K562 (cell line): ENCODE measurements at regions not wholly inside any gene's neighbourhood (a gene's known extent, or its start where the extent isn't known, plus 50 kb on each side); places are given as distances from the start of the nearest gene placed in this dataset.

ENCODE experiments used
- HNRNPUL1 ChIP-seq: fragments of 200-400 bp; formaldehyde crosslinking; IDR thresholded peaks from 2 replicates; pipeline ENCODE4 v1.6.1; 2017; ENCODE audit warnings: low read length
- SIX5 ChIP-seq, 2 experiments: IDR thresholded peaks; 2 replicates each; pipeline ENCODE4 v1.6.1; 2011; ENCODE audit warnings: low read length in 2 of 2, borderline replicate concordance in 1 of 2, low read depth in 1 of 2, mild to moderate bottlenecking in 1 of 2, moderate library complexity in 1 of 2; ENCODE audit not compliant: insufficient read depth in 1 of 2
- ZFP36 ChIP-seq: fragments of 150-350 bp; IDR thresholded peaks from 2 replicates; pipeline ENCODE4 v1.6.1; 2018; ENCODE audit warnings: low read length, low read depth; ENCODE audit not compliant: partially characterized antibody
- ZNF431 ChIP-seq: sonication (generic); formaldehyde crosslinking; IDR thresholded peaks from 2 replicates; pipeline ENCODE4 v1.8.0; 2022; ENCODE audit warnings: mild to moderate bottlenecking, missing genetic modification reagents
- TF ChIP-seq, protein P1 (sequence below): fragments of 200-600 bp; sonication (generic); IDR thresholded peaks from one replicate; pipeline ENCODE4 v1.6.1; 2012; ENCODE audit warnings: mild to moderate bottlenecking, low read depth, low read length, inconsistent platforms
- TF ChIP-seq, protein P2 (sequence below): sonication (generic); formaldehyde crosslinking; IDR thresholded peaks from 2 replicates; pipeline ENCODE4 v1.8.0; 2022; ENCODE audit warnings: mild to moderate bottlenecking, missing genetic modification reagents, borderline replicate concordance
- TF ChIP-seq, protein P3 (sequence below): fragments of 200-800 bp; sonication (Bioruptor generic); IDR thresholded peaks from 2 replicates; pipeline ENCODE4 v1.6.1; 2016; ENCODE audit warnings: missing genetic modification characterization, missing compliant biosample characterization

DNA sequence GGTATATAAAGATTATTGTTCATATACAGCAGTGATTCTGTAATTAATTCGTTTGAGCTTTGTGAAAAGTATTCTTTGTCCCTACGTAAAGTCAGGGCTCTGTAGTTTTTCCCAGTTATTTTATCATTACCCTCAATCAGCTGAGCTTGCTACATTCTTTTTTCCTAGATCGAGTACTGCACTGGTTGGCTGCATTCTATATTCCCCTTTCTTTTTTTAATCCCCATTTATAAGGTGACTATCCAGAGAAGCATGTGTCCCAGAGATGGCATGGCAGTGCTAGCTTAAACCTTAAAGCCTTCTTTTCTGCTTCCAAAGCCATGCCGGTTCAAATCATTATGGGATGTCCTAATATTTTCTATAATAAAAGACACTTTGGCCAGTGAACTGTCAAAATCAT is 230.1 kb upstream of the CELF2 start (continued):
- TF ChIP-seq, protein P1, sequence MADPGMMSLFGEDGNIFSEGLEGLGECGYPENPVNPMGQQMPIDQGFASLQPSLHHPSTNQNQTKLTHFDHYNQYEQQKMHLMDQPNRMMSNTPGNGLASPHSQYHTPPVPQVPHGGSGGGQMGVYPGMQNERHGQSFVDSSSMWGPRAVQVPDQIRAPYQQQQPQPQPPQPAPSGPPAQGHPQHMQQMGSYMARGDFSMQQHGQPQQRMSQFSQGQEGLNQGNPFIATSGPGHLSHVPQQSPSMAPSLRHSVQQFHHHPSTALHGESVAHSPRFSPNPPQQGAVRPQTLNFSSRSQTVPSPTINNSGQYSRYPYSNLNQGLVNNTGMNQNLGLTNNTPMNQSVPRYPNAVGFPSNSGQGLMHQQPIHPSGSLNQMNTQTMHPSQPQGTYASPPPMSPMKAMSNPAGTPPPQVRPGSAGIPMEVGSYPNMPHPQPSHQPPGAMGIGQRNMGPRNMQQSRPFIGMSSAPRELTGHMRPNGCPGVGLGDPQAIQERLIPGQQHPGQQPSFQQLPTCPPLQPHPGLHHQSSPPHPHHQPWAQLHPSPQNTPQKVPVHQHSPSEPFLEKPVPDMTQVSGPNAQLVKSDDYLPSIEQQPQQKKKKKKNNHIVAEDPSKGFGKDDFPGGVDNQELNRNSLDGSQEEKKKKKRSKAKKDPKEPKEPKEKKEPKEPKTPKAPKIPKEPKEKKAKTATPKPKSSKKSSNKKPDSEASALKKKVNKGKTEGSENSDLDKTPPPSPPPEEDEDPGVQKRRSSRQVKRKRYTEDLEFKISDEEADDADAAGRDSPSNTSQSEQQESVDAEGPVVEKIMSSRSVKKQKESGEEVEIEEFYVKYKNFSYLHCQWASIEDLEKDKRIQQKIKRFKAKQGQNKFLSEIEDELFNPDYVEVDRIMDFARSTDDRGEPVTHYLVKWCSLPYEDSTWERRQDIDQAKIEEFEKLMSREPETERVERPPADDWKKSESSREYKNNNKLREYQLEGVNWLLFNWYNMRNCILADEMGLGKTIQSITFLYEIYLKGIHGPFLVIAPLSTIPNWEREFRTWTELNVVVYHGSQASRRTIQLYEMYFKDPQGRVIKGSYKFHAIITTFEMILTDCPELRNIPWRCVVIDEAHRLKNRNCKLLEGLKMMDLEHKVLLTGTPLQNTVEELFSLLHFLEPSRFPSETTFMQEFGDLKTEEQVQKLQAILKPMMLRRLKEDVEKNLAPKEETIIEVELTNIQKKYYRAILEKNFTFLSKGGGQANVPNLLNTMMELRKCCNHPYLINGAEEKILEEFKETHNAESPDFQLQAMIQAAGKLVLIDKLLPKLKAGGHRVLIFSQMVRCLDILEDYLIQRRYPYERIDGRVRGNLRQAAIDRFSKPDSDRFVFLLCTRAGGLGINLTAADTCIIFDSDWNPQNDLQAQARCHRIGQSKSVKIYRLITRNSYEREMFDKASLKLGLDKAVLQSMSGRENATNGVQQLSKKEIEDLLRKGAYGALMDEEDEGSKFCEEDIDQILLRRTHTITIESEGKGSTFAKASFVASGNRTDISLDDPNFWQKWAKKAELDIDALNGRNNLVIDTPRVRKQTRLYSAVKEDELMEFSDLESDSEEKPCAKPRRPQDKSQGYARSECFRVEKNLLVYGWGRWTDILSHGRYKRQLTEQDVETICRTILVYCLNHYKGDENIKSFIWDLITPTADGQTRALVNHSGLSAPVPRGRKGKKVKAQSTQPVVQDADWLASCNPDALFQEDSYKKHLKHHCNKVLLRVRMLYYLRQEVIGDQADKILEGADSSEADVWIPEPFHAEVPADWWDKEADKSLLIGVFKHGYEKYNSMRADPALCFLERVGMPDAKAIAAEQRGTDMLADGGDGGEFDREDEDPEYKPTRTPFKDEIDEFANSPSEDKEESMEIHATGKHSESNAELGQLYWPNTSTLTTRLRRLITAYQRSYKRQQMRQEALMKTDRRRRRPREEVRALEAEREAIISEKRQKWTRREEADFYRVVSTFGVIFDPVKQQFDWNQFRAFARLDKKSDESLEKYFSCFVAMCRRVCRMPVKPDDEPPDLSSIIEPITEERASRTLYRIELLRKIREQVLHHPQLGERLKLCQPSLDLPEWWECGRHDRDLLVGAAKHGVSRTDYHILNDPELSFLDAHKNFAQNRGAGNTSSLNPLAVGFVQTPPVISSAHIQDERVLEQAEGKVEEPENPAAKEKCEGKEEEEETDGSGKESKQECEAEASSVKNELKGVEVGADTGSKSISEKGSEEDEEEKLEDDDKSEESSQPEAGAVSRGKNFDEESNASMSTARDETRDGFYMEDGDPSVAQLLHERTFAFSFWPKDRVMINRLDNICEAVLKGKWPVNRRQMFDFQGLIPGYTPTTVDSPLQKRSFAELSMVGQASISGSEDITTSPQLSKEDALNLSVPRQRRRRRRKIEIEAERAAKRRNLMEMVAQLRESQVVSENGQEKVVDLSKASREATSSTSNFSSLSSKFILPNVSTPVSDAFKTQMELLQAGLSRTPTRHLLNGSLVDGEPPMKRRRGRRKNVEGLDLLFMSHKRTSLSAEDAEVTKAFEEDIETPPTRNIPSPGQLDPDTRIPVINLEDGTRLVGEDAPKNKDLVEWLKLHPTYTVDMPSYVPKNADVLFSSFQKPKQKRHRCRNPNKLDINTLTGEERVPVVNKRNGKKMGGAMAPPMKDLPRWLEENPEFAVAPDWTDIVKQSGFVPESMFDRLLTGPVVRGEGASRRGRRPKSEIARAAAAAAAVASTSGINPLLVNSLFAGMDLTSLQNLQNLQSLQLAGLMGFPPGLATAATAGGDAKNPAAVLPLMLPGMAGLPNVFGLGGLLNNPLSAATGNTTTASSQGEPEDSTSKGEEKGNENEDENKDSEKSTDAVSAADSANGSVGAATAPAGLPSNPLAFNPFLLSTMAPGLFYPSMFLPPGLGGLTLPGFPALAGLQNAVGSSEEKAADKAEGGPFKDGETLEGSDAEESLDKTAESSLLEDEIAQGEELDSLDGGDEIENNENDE: no peak
- TF ChIP-seq ZFP36 (no peak), HNRNPUL1 (no peak), SIX5 (IDR thresholded peaks at IDR 0.05; ENCODE audit: borderline replicate concordance in 1 of 2, insufficient read depth in 1 of 2, low read depth in 1 of 2, low read length in 2 of 2) (no peak), ZNF431 (CRISPR knock-in tag) (no peak)
- TF ChIP-seq, protein P2, sequence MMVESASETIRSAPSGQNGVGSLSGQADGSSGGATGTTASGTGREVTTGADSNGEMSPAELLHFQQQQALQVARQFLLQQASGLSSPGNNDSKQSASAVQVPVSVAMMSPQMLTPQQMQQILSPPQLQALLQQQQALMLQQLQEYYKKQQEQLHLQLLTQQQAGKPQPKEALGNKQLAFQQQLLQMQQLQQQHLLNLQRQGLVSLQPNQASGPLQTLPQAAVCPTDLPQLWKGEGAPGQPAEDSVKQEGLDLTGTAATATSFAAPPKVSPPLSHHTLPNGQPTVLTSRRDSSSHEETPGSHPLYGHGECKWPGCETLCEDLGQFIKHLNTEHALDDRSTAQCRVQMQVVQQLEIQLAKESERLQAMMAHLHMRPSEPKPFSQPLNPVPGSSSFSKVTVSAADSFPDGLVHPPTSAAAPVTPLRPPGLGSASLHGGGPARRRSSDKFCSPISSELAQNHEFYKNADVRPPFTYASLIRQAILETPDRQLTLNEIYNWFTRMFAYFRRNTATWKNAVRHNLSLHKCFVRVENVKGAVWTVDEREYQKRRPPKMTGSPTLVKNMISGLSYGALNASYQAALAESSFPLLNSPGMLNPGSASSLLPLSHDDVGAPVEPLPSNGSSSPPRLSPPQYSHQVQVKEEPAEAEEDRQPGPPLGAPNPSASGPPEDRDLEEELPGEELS (CRISPR knock-in tag): no peak
- TF ChIP-seq, protein P3, sequence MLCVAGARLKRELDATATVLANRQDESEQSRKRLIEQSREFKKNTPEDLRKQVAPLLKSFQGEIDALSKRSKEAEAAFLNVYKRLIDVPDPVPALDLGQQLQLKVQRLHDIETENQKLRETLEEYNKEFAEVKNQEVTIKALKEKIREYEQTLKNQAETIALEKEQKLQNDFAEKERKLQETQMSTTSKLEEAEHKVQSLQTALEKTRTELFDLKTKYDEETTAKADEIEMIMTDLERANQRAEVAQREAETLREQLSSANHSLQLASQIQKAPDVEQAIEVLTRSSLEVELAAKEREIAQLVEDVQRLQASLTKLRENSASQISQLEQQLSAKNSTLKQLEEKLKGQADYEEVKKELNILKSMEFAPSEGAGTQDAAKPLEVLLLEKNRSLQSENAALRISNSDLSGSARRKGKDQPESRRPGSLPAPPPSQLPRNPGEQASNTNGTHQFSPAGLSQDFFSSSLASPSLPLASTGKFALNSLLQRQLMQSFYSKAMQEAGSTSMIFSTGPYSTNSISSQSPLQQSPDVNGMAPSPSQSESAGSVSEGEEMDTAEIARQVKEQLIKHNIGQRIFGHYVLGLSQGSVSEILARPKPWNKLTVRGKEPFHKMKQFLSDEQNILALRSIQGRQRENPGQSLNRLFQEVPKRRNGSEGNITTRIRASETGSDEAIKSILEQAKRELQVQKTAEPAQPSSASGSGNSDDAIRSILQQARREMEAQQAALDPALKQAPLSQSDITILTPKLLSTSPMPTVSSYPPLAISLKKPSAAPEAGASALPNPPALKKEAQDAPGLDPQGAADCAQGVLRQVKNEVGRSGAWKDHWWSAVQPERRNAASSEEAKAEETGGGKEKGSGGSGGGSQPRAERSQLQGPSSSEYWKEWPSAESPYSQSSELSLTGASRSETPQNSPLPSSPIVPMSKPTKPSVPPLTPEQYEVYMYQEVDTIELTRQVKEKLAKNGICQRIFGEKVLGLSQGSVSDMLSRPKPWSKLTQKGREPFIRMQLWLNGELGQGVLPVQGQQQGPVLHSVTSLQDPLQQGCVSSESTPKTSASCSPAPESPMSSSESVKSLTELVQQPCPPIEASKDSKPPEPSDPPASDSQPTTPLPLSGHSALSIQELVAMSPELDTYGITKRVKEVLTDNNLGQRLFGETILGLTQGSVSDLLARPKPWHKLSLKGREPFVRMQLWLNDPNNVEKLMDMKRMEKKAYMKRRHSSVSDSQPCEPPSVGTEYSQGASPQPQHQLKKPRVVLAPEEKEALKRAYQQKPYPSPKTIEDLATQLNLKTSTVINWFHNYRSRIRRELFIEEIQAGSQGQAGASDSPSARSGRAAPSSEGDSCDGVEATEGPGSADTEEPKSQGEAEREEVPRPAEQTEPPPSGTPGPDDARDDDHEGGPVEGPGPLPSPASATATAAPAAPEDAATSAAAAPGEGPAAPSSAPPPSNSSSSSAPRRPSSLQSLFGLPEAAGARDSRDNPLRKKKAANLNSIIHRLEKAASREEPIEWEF (CRISPR knock-in tag): no peak
